LNCAP (cell line): ENCODE measurements at regions not wholly inside any gene's neighbourhood (a gene's known extent, or its start where the extent isn't known, plus 50 kb on each side); places are given as distances from the start of the nearest gene placed in this dataset.

Experiments
- CTCF ChIP-seq: fragments of 450-650 bp; IDR thresholded peaks from 2 replicates; pipeline ENCODE4 v1.5.1; 2017; ENCODE audit warnings: mild to moderate bottlenecking

- TF ChIP-seq CTCF, result no peak
Observed at GRCh38 chr5:152456815-152457443, 51.9 kb upstream of the NMUR2 start.

GRCh38 chr5:152462021-152462721, 57.1 kb upstream of the NMUR2 start:
- TF ChIP-seq CTCF, result no peak

DNA sequence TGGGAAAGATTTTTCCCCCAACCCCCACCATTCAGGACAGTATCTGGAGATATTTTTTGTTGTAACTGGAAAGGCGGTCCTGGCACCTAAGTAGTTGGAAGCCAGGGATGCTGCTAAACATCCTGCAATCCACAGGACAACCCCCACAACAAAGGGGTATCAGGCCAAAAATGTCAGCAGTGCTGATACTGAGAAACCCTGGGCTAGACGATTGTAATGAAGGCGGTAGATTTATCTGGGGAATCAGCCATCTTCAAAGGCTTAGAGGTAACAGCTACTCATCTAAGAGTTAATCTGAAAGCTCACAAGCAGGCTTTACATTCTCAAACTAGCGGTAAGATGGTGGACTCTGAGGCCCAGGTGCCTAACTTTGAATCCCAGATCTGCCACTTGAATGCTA, 59.0 kb upstream of the NMUR2 start:
- TF ChIP-seq CTCF, result no peak

DNA sequence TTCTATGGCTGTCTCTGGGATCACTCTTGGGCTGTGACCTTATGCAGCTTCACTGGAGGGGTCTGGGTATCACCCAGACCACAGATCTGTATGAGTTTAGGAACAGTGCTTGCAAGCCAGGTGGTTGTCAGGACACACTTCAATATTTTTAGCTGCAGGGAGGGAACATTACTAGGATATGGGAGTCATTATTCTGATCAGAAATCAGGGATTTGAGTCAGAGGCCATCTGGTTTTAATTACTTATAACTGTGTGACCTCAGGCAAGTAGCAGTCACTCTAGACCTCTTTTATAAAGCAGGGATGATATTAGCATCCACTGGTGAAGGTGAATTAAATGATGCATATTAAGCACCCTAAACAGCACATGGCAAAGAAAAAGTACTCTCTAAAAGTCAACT, 60.1 kb upstream of the NMUR2 start:
- TF ChIP-seq CTCF, result no peak

DNA sequence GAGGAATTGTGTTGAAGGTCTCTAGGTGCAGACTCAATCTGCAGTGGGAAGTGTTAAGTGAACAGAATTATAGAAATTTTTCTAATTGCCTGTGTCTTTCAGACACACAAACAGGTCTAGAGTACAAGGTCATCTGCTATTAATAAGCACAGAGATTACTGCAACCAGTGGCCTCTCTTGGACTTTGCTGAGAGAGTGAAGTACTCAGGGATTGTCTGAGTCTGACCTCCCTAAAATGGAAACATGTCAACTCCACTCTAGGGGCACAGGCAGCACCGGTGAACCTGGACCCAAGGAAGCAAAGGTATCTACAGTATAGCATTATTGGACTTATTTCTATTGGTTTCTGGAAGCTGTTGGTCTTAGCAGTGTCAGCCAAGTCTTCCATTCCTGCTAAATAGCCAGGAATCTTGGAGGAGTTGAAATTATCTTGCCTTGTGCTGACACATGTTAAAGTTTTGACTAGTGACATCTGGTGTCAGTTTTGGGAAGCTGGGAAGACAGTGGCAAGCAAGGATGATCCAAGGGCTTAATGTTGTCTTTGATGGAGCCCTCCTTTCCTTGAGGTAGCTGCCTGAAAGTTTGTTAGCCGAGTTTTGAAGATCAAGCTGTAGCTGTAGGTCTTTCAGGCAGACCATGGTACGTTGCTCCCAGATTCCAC, 61.1 kb upstream of the NMUR2 start:
- no peak for TF ChIP-seq CTCF

DNA sequence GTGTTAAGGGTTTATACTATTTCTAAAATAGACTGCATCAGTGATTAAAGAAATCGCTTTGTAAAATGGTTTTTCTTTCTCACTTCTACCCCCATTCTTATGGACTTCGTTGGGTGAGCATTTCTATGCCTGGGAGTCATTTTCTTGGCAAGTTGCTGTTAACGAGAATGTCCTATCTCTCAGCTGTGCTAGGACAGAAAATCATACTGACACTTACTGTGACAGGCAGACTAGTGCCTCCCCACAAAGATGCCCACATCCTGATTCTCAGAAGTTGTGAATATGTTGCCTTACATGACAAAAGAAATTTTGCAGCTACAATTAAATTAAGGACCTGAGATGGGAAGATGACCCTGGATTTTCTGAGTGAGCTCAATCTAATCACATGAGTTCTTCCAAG, 65.1 kb upstream of the NMUR2 start:
- TF ChIP-seq CTCF, result no peak

- no peak for TF ChIP-seq CTCF
Observed at GRCh38 chr5:152472083-152472482, 67.0 kb upstream of the NMUR2 start.
